ENCODE measurements at regions not wholly inside any gene's neighbourhood (a gene's known extent, or its start where the extent isn't known, plus 50 kb on each side); places are given as distances from the start of the nearest gene placed in this dataset.

DNA sequence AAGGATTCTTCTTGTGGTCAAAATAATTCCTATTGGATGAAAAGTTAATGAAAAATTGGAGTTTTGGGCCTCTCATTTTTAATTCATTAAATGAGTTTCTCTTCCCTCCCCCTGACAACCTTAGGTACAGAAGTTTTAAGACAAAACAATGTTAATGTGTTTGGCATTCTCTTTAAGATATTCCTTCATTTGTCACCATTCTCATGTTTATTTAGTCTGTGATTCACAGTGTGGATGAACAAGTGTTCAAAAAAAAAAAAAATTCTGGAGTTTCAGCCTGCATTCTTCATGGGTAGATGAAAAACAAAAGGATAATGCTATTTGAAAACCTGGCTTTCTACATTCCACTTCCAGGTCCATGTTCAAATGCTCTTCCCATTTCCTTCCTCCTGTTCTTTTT, 172.6 kb upstream of the LUZP2 start:
- TF ChIP-seq, protein P1, sequence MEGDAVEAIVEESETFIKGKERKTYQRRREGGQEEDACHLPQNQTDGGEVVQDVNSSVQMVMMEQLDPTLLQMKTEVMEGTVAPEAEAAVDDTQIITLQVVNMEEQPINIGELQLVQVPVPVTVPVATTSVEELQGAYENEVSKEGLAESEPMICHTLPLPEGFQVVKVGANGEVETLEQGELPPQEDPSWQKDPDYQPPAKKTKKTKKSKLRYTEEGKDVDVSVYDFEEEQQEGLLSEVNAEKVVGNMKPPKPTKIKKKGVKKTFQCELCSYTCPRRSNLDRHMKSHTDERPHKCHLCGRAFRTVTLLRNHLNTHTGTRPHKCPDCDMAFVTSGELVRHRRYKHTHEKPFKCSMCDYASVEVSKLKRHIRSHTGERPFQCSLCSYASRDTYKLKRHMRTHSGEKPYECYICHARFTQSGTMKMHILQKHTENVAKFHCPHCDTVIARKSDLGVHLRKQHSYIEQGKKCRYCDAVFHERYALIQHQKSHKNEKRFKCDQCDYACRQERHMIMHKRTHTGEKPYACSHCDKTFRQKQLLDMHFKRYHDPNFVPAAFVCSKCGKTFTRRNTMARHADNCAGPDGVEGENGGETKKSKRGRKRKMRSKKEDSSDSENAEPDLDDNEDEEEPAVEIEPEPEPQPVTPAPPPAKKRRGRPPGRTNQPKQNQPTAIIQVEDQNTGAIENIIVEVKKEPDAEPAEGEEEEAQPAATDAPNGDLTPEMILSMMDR (IDR thresholded peaks at IDR 0.05; ENCODE audit: insufficient read depth, low read depth, low read length, missing control alignments): no peak
- no peak overlapping the region for H3K4me3 ChIP-seq (ENCODE audit: low read length)
- DNase-seq (ENCODE audit: low read depth): peak; percentile 2

DNA sequence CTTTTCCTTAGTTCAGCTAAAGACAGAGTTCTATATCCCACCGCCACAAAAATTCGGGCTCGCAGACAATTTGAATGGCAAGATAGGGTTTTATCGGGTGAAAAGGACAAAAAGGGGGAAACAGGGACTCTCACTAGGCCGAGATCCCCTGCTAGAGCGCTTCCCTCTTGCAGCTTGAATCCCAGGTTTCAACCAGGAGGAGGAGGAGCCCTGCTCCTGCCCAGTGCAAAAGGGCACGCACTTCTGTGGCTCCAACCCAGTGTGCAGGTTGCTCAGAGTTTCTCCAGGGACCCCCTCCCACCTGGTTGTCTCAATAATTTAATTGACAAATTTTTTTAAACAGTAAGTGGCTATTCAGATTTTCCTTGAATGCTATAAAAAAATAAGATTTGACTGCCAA, 152.6 kb upstream of the LUZP2 start:
- H3K4me3 ChIP-seq (ENCODE audit: low read length): no peak overlapping the region
- DNase-seq (ENCODE audit: low read depth): no peak
- TF ChIP-seq, protein P1 (IDR thresholded peaks at IDR 0.05; ENCODE audit: insufficient read depth, low read depth, low read length, missing control alignments): no peak

DNA sequence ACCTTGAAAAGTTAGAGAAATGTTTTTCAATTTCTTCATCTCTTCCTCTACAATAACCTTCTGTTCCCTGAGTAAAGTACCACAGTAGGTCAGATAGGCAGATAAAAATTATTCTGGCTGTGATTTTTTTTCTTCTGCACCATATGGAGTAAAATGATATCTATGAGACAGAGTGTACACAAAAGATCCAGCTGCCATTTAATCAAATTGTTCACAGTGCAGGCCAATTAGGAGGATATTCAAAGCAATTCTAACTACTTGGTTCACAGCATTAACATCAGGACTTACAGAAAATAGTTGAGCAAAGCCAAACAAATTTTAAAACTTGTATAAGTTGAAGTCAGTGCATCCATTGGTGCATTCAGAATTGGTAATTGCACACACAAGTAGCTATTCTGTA, 147.9 kb upstream of the LUZP2 start:
- no peak overlapping the region for H3K4me3 ChIP-seq (ENCODE audit: low read length)
- TF ChIP-seq, protein P1 (IDR thresholded peaks at IDR 0.05; ENCODE audit: insufficient read depth, low read depth, low read length, missing control alignments): no peak
- no peak for DNase-seq (ENCODE audit: low read depth)

DNA sequence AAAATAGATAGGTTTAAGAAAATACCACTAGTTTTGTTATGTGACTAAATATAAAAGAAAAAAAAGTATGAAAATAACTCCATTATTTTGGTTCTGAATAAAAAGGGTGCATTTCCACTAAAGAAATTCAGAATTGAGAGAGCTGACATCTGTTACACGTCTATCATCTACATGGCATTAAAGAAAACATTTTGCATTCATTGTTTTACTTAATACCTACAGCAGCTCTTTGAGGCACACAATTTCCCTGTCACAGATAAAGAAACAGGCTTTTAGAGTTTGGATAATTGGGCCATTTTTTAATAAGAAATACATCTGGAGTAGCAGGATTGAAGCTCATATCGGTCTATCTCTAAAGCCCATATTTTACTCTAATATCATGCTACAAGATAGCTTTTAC, 145.7 kb upstream of the LUZP2 start:
- no peak overlapping the region for H3K4me3 ChIP-seq (ENCODE audit: low read length)
- no peak for DNase-seq (ENCODE audit: low read depth)
- TF ChIP-seq, protein P1 (IDR thresholded peaks at IDR 0.05; ENCODE audit: insufficient read depth, low read depth, low read length, missing control alignments): no peak

DNA sequence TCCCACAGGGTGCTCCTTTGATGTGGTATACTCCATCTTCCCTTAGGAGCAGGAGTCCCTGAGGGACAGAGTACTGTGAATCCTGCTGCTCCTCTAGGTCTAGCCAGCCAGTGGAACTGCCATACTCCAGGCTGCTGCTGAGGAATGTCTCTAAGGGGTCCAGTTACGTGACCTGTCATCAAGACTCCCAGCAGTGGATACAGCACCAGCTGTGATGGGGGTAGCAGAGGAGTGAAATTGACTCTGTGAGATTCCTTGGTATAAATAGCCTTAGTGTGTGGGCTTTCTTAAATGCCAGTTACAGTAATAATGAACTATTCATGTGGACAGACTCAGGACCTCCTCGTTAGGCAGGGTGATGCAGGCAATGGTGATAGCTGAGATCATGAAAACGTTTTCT, 140.4 kb upstream of the LUZP2 start:
- TF ChIP-seq, protein P1 (IDR thresholded peaks at IDR 0.05; ENCODE audit: insufficient read depth, low read depth, low read length, missing control alignments): no peak
- no peak for DNase-seq (ENCODE audit: low read depth)
- no peak overlapping the region for H3K4me3 ChIP-seq (ENCODE audit: low read length)

DNA sequence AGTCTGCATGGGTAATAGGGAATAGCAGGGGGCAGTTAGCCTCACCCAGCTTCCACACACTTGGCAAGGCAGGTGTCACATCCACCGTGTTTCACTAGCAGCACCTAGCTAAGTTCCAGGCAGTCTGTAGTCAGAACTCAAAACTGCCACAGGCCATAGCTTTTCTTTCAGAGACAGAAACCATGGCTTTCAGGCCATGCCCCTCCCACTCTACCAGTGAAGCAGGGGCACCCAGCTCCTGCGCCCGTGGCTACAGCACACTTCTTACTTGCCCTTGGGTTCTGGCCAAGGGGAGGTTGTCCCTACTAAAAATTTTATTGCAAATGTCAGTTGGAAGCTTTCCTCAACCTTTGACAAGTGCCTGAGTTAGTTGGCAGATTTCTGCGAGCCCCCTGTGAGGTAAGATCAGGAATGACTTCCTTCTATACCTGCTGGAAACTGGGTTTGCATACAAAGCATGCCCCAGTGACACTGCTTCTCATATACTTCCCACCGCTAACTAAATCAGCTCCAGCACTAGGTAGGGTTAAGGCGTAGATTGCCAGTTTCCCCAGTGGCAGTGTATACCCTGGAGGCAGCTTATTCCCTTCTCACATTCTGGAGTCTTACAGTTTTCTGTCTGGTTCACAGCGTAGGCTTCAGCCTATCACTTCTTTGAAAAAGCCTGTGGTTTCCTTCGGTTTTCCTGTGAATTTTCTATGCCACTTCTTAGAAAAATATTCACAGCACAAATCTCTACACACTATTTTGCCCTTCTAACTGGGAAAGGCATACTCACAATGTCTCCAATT, 139.0 kb upstream of the LUZP2 start:
- DNase-seq (ENCODE audit: low read depth): no peak
- no peak overlapping the region for H3K4me3 ChIP-seq (ENCODE audit: low read length)
- TF ChIP-seq, protein P1 (IDR thresholded peaks at IDR 0.05; ENCODE audit: insufficient read depth, low read depth, low read length, missing control alignments): no peak

DNA sequence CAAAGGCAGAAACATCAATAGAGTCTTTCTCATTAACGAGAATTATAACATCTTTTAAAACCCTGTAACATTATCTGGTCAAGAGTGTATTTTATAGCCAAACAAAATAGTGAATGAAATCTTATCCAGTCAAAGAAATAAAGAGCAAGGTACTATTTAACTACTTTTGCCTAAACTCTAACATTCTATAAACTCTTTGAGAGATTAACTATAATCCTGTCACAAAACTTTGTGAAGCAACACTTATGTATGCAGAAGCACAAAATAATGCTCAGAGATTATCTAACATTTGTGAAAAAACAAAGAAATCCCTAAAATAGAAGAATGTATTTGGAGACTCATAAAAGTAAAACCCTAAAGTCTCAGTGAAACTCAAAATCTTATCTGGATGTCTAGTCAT, 124.4 kb upstream of the LUZP2 start:
- TF ChIP-seq, protein P1 (IDR thresholded peaks at IDR 0.05; ENCODE audit: insufficient read depth, low read depth, low read length, missing control alignments): no peak
- no peak for DNase-seq (ENCODE audit: low read depth)

More for the DNA sequence above, 124.4 kb upstream of the LUZP2 start:
- no peak overlapping the region for H3K4me3 ChIP-seq (ENCODE audit: low read length)
